HepG2 (cell line): ENCODE measurements at regions not wholly inside any gene's neighbourhood (a gene's known extent, or its start where the extent isn't known, plus 50 kb on each side); places are given as distances from the start of the nearest gene placed in this dataset.

Experiments used
- ATF1 ChIP-seq: IDR thresholded peaks from 2 replicates; pipeline ENCODE4 v1.6.1; 2016; ENCODE audit warnings: mild to moderate bottlenecking, control low read depth
- ATM ChIP-seq: fragments of 450-650 bp; IDR thresholded peaks from 2 replicates; pipeline ENCODE4 v1.7.1; 2017; ENCODE audit warnings: mild to moderate bottlenecking, borderline replicate concordance
- EED ChIP-seq: sonication (generic); formaldehyde crosslinking; IDR thresholded peaks from 2 replicates; pipeline ENCODE4 v1.5.0; 2020; ENCODE audit warnings: mild to moderate bottlenecking, missing genetic modification reagents
- KLF13 ChIP-seq: sonication (generic); formaldehyde crosslinking; IDR thresholded peaks from 2 replicates; pipeline ENCODE4 v1.4.0; 2020; ENCODE audit warnings: mild to moderate bottlenecking, missing genetic modification reagents
- NKX3-1 ChIP-seq: sonication (generic); formaldehyde crosslinking; IDR thresholded peaks from 2 replicates; pipeline ENCODE4 v1.5.0; 2020; ENCODE audit warnings: missing genetic modification reagents
- NR2F2 ChIP-seq: IDR thresholded peaks from 2 replicates; pipeline ENCODE4 v1.6.1; 2012; ENCODE audit warnings: low read depth, inconsistent platforms, borderline replicate concordance
- PHB2 ChIP-seq: fragments of 450-650 bp; IDR thresholded peaks from 2 replicates; pipeline ENCODE4 v1.6.1; 2018; ENCODE audit not compliant: partially characterized antibody
- PRPF4 ChIP-seq: fragments of 200-400 bp; formaldehyde crosslinking; IDR thresholded peaks from 2 replicates; pipeline ENCODE4 v1.6.1; 2016; ENCODE audit warnings: low read length, low read depth; ENCODE audit not compliant: poor library complexity, severe bottlenecking
- REXO4 ChIP-seq: sonication (generic); formaldehyde crosslinking; IDR thresholded peaks from 2 replicates; pipeline ENCODE4 v1.8.0; 2022; ENCODE audit warnings: missing genetic modification reagents, mild to moderate bottlenecking, borderline replicate concordance
- SRSF9 ChIP-seq: fragments of 200-400 bp; formaldehyde crosslinking; IDR thresholded peaks from 2 replicates; pipeline ENCODE4 v1.6.1; 2018; ENCODE audit warnings: borderline replicate concordance, mild to moderate bottlenecking, low read depth, low read length; ENCODE audit not compliant: insufficient read depth, poor library complexity, severe bottlenecking
- ZFAT ChIP-seq: sonication (generic); formaldehyde crosslinking; conservative IDR thresholded peaks from 2 replicates; pipeline ENCODE4 v1.8.1; 2023; ENCODE audit warnings: missing genetic modification reagents, inconsistent platforms
- ZFP1 ChIP-seq: IDR thresholded peaks from 2 replicates; pipeline ENCODE4 v1.6.1; 2016
- ZNF550 ChIP-seq: sonication (generic); formaldehyde crosslinking; IDR thresholded peaks from 2 replicates; pipeline ENCODE4 v1.4.0; 2020; ENCODE audit warnings: mild to moderate bottlenecking, missing genetic modification reagents, borderline replicate concordance
- TF ChIP-seq, protein P1 (sequence below): IDR thresholded peaks from 2 replicates; pipeline ENCODE4 v1.6.1; 2012; ENCODE audit warnings: low read depth, low read length, improper control_type of control experiment
- TF ChIP-seq, protein P2 (sequence below): sonication (generic); formaldehyde crosslinking; IDR thresholded peaks from 2 replicates; pipeline ENCODE4 v1.4.0; 2020; ENCODE audit warnings: missing genetic modification reagents, low read depth, mild to moderate bottlenecking, borderline replicate concordance
- TF ChIP-seq, protein P3 (sequence below): sonication (generic); formaldehyde crosslinking; IDR thresholded peaks from 2 replicates; pipeline ENCODE4 v1.5.1; 2020; ENCODE audit warnings: mild to moderate bottlenecking, missing genetic modification reagents

DNA sequence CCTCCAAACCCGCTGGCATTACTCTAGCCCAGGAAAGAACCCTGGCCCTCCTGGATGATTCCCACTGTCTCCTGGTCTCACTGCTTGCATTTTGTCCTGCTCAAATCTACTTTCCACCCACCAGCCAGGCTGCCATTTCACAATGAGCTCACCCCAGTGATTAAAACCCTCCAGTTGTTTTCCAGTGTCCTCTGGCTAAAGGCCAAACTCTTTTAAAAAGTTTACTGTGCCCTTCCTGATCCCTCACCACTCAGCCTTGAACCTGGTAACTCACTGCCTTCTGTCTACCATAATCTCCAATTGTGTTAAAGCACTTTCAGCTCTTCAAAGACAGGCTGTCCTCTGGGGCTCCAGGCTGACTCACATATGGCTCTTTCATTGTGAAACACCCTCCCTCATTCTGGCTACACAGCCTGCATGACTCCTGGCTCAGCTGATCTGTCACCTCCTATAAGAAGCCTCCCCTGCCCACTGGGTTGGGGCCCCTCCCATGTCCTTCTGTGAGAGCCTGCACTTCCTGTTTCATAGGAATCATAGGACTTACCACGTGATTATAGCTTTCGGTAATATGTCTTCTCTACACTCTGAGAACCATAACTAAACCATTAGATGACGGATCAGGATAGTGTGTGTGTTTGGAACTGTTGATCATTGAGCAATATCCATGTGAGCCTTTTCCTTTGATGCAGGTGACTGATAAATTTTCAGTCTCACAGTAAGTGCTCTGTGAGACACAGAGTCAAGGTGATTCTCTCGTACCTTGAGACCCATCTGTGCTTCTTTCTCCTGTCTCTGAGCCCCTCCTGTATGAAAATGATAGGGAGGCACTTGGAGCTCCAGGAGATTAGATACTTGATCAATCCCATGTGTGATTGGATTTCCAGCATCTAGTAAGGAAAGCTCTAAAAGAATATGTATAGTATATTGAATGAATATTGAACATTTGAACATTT is 590.8 kb upstream of the ID2 start (continued):
- TF ChIP-seq SRSF9 (no peak), ZFP1 (CRISPR knock-in tag) (peak; percentile 69; the same call in 1 of the 2 replicates), ATF1 (CRISPR knock-in tag) (peak; percentile 84), NR2F2 (peak; percentile 61; the same call in 1 of the 2 replicates), KLF13 (CRISPR knock-in tag) (no peak), PHB2 (no peak), ZFAT (no peak), PRPF4 (no peak), ZNF550 (CRISPR knock-in tag) (no peak), EED (CRISPR knock-in tag) (no peak), ATM (no peak), REXO4 (no peak), NKX3-1 (CRISPR knock-in tag) (no peak; the same call in 1 of the 2 replicates)
- TF ChIP-seq, protein P1, sequence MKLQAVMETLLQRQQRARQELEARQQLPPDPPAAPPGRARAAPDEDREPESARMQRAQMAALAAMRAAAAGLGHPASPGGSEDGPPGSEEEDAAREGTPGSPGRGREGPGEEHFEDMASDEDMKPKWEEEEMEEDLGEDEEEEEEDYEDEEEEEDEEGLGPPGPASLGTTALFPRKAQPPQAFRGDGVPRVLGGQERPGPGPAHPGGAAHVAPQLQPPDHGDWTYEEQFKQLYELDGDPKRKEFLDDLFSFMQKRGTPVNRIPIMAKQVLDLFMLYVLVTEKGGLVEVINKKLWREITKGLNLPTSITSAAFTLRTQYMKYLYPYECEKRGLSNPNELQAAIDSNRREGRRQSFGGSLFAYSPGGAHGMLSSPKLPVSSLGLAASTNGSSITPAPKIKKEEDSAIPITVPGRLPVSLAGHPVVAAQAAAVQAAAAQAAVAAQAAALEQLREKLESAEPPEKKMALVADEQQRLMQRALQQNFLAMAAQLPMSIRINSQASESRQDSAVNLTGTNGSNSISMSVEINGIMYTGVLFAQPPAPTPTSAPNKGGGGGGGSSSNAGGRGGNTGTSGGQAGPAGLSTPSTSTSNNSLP: peak; percentile 78; the same call in 1 of the 2 replicates
- TF ChIP-seq, protein P2, sequence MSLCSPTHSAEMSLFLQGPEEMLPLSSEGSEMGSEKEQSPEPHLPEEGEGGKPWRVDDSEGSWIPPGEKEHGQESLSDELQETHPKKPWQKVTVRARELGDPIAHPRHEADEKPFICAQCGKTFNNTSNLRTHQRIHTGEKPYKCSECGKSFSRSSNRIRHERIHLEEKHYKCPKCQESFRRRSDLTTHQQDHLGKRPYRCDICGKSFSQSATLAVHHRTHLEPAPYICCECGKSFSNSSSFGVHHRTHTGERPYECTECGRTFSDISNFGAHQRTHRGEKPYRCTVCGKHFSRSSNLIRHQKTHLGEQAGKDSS (CRISPR knock-in tag): peak; percentile 79
- TF ChIP-seq, protein P3, sequence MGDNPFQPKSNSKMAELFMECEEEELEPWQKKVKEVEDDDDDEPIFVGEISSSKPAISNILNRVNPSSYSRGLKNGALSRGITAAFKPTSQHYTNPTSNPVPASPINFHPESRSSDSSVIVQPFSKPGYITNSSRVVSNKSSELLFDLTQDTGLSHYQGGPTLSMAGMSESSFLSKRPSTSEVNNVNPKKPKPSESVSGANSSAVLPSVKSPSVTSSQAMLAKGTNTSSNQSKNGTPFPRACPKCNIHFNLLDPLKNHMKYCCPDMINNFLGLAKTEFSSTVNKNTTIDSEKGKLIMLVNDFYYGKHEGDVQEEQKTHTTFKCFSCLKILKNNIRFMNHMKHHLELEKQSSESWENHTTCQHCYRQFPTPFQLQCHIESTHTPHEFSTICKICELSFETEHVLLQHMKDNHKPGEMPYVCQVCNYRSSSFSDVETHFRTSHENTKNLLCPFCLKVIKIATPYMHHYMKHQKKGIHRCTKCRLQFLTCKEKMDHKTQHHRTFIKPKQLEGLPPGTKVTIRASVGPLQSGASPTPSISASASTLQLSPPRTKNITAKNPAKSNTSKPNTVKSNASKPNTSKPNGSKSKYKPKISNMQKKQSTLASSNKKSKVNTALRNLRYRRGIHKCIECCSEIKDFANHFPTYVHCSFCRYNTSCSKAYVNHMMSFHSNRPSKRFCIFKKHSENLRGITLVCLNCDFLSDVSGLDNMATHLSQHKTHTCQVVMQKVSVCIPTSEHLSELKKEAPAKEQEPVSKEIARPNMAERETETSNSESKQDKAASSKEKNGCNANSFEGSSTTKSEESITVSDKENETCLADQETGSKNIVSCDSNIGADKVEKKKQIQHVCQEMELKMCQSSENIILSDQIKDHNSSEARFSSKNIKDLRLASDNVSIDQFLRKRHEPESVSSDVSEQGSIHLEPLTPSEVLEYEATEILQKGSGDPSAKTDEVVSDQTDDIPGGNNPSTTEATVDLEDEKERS (CRISPR knock-in tag): no peak
